HS-27A (cell line): ENCODE measurements at regions not wholly inside any gene's neighbourhood (a gene's known extent, or its start where the extent isn't known, plus 50 kb on each side); places are given as distances from the start of the nearest gene placed in this dataset.

ENCODE experiments used
- DNase-seq: peaks from one replicate; pipeline ENCODE4 v3.0.0-alpha.2; 2012; ENCODE audit warnings: low read depth, missing footprints

- no peak for DNase-seq
Observed at GRCh38 chr5:10849278-10849677, 88.2 kb upstream of the DAP start.

DNA sequence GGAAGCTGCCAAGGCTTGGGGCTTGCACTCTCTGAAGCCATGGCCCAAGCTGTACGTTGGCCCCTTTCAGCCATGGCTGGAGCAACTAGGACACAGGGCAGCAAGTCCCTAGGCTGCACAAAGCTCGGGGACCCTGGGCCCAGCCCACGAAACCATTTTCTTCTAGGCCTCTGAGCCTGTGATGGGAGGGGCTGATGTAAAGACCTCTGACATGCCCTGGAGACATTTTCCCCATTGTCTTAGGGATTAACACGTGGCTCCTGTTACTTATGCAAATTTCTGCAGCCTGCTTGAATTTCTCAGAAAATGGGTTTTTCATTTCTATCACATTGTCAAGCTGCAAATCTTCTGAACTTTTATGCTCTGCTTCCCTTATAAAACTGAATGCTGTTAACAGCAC, 83.0 kb upstream of the DAP start:
- no peak for DNase-seq

GRCh38 chr5:10842823-10843222, 81.8 kb upstream of the DAP start:
- DNase-seq, result no peak

DNA sequence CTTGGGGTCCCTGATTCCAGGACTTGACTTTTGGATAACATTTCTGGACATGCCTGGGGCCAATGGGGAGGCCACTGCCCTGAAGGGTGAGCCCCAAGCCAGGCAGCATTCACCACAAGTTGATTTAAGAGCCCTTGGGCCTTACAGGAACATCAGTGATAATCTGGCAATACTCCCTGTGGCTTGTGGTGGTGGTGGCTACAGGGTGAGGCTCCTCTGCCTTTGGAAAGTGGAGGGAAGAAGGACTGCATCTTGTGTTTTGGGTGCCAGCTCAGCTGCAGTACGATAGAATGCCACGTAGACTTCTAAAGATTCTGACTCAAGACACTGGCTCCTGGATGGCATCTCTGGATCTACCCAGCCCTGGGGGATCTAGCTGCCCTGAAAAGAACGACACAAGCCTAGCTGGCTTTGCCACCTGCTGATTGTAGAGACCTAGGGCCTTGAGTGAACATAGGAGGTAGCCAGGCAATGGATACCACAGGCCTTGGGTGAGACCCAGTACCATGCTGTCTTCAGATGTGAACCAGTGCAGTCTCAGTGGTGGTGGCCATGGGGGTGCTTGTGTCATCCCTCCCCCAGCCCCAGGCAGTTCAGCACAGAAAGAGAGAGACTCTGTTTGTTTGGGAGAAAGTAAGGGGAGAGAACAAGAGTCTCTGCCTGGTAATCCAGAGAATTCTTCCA, 79.0 kb upstream of the DAP start:
- DNase-seq, result no peak

DNA sequence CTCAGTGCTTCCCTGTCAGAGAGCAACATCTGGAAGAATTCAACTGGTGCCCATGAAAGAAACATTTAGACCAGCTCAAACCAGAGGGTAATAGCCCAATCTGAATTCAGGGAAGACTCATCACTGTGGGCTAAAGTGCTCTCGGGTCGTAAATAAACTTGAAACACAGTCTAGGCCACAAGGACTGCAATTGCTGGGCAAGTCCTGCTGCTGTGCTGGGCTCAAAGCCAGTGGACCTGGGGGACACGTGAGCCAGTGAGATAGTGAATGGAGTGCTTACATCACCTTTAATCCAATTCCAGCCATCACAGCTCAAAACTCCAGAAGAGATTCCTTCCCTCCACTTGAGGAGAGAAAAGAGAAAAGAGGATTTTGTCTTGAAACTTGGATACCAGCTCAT, 78.1 kb upstream of the DAP start:
- no peak for DNase-seq

GRCh38 chr5:10838038-10838437, 77.0 kb upstream of the DAP start:
- DNase-seq, result no peak

GRCh38 chr5:10836986-10837385, 76.0 kb upstream of the DAP start:
- DNase-seq, result no peak

GRCh38 chr5:10834695-10835094, 73.7 kb upstream of the DAP start:
- DNase-seq, result no peak

DNA sequence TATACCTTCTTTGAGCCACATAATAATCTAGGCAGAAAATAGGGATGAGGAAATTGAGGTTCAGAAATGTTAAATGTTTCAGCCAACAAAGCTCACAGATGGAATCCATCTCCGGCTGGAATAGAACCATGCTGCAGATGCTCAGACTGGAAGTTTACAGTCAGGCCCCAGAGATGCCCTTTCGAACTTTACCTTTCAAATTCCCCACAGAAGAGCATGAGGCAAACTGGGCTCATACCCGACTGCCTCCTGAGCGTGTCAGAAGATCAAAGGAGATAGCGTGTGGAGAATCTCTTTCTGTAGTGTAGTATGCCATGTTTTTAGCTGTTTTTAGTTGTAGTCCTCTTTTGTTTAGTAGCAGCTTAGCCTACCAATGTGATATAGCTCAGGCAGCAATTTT, 72.0 kb upstream of the DAP start:
- no peak for DNase-seq

GRCh38 chr5:10832421-10832820, 71.4 kb upstream of the DAP start:
- DNase-seq, result no peak

GRCh38 chr5:10831419-10831818, 70.4 kb upstream of the DAP start:
- DNase-seq, result peak; percentile 71

- DNase-seq, result peak; percentile 48
Observed at GRCh38 chr5:10828241-10828640, 67.2 kb upstream of the DAP start.

DNA sequence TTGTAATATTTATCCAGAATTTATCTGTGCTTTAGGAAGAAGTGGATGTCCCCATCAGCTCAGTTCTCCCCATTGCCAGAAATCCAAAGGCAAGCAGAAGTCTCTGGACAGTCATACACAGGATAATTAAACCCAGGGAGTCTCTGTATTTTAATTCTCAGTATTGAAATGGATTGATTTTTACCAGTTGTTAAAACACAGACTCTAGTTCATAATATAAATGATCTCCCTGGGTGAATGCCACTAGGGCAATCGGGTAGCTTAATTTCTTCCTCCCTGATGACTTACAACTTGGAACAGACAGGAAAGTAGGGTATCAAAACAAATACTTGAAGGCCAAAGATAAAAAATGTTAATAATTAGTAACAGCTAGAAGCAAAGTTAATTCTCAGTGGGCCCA, 66.5 kb upstream of the DAP start:
- DNase-seq, result no peak

- no peak for DNase-seq
Observed at GRCh38 chr5:10826971-10827370, 65.9 kb upstream of the DAP start.

- DNase-seq, result no peak
Observed at GRCh38 chr5:10825897-10826644, 65.0 kb upstream of the DAP start.

DNA sequence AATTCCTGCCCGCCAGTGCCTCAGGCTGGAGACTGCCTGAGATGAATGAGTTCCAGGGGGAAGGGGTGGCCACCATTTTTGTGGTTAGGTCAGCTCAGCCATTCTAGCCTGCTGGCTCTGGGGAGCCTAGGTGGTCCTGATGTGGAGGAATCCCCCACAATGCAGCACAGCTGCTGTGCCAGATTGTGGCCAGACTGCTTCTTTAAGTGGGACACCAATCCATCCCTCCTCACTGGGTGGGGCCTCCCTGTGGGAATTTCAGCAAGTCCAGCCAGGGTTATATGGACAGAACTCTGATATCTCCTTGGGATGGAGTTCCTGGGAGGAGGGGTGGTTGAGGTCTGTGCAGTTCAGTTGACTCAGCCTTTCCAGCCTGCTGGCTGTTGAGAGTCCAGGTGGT, 51.2 kb upstream of the DAP start:
- no peak for DNase-seq
